ENCODE measurements at regions not wholly inside any gene's neighbourhood (a gene's known extent, or its start where the extent isn't known, plus 50 kb on each side); places are given as distances from the start of the nearest gene placed in this dataset.

- TF ChIP-seq CTCF (IDR thresholded peaks at IDR 0.05; ENCODE audit: borderline replicate concordance, insufficient read depth, low read depth, low read length) = no peak
- no peak overlapping the region for H3K4me3 ChIP-seq (ENCODE audit: low read depth, low read length)
Observed at GRCh38 chr4:142960867-142961644, 115.0 kb upstream of the INPP4B start.

- no peak for TF ChIP-seq CTCF (IDR thresholded peaks at IDR 0.05; ENCODE audit: borderline replicate concordance, insufficient read depth, low read depth, low read length)
- no peak overlapping the region for H3K4me3 ChIP-seq (ENCODE audit: low read depth, low read length)
Observed at GRCh38 chr4:142961866-142962265, 115.8 kb upstream of the INPP4B start.

- TF ChIP-seq CTCF (IDR thresholded peaks at IDR 0.05; ENCODE audit: borderline replicate concordance, insufficient read depth, low read depth, low read length) = no peak
- no peak overlapping the region for H3K4me3 ChIP-seq (ENCODE audit: low read depth, low read length)
Observed at GRCh38 chr4:142974328-142974727, 128.2 kb upstream of the INPP4B start.

GRCh38 chr4:142975618-142976017, 129.5 kb upstream of the INPP4B start:
- TF ChIP-seq CTCF (IDR thresholded peaks at IDR 0.05; ENCODE audit: borderline replicate concordance, insufficient read depth, low read depth, low read length) = no peak
- H3K4me3 ChIP-seq (ENCODE audit: low read depth, low read length) = no peak overlapping the region

GRCh38 chr4:142976482-142976881, 130.4 kb upstream of the INPP4B start:
- no peak for TF ChIP-seq CTCF (IDR thresholded peaks at IDR 0.05; ENCODE audit: borderline replicate concordance, insufficient read depth, low read depth, low read length)
- no peak overlapping the region for H3K4me3 ChIP-seq (ENCODE audit: low read depth, low read length)

GRCh38 chr4:142977182-142977581, 131.1 kb upstream of the INPP4B start:
- H3K4me3 ChIP-seq (ENCODE audit: low read depth, low read length) = no peak overlapping the region
- no peak for TF ChIP-seq CTCF (IDR thresholded peaks at IDR 0.05; ENCODE audit: borderline replicate concordance, insufficient read depth, low read depth, low read length)

GRCh38 chr4:142983065-142983464, 137.0 kb upstream of the INPP4B start:
- no peak overlapping the region for H3K4me3 ChIP-seq (ENCODE audit: low read depth, low read length)
- no peak for TF ChIP-seq CTCF (IDR thresholded peaks at IDR 0.05; ENCODE audit: borderline replicate concordance, insufficient read depth, low read depth, low read length)

All from GM12875 (cell line).